GM19372 (cell line): ENCODE measurements at regions not wholly inside any gene's neighbourhood (a gene's known extent, or its start where the extent isn't known, plus 50 kb on each side); places are given as distances from the start of the nearest gene placed in this dataset.
"Not testable (repeated sequence)": the region's sequence is repeated elsewhere in the genome, so short reads cannot be mapped to it uniquely, and the experiment has no call there.

Experiments used
- ATAC-seq: cut with Tn5 transposase; IDR thresholded peaks from one replicate; pipeline ENCODE4 v1.9.1; 2021; ENCODE audit warnings: mild to moderate bottlenecking, low read depth, moderate library complexity; ENCODE audit not compliant: unreplicated experiment

DNA sequence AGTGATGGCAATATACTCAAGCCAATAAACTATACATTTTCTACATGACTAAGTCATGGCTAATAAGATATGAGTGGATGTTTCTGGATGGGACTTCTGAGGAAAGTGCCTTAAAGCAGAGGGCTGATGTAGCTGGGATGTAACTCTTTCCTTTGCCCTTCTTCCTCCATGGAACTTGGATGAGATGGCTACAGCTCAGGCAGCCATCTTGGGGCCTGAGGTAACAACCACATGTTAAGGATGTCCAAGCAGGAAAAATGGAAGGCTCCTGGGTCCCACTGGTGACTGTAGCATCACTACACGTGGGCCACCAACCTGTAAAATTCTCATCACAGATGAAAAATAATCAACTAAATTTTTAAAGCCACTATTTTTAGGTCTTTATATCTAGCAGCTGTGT lies 54.4 kb upstream of the GRIP1 start:
- ATAC-seq: no peak

DNA sequence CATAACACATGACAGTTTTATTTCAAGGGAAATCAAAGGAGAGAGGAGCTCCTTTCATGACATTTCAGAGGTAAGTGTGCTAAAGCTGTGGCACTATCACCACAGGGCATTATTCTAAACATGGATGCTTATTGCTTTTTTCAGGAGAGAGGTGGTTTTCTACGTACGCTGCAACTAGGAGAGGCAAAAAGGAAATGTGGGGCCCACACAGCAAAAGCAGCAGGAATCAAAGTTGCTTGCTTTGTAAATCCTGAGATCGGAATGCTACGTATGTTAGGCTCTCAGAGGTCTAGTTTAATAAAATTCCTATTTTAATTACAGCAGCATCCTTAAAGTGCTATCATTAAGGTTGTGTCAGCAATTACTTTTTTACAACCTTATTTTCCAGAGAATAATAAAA lies 55.0 kb upstream of the GRIP1 start:
- no peak for ATAC-seq

DNA sequence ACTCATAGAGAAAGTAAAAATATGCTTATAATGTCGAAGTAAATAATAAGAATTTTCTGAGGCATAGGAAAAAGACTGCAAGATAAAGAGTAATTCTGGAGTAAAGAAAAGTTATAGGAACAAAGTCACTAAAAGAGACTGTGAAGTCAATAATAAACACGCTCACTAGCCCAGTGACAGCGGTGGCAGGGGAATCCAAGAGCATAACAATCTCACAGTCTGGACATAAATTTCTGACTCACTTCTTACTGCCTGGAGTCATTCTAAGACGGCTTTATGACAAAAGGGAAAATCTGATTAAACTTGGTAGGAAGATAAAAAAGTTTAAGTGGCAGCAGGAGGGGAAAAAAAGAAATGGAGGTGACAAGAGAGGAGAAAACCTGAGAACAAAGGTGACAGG lies 56.4 kb upstream of the GRIP1 start:
- no peak for ATAC-seq

DNA sequence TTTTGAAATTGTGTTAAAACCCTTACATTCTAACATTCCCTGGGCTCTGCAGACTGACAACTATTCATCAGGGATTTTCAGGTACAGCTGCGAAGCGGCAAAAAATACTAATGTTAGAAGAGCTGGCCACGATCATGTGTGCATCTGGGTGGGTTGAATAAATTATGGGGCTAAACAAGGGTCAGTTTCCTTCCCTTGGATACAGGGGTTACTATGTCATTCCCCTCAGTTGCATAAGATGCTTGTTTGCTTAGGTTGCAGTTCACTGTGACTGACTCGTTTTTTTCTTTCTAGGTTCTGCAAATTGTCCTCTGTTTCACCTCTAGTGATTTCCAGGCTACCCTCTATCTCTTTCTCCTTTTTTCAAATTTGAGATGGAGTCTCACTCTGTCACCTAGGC lies 58.1 kb upstream of the GRIP1 start:
- no peak for ATAC-seq

DNA sequence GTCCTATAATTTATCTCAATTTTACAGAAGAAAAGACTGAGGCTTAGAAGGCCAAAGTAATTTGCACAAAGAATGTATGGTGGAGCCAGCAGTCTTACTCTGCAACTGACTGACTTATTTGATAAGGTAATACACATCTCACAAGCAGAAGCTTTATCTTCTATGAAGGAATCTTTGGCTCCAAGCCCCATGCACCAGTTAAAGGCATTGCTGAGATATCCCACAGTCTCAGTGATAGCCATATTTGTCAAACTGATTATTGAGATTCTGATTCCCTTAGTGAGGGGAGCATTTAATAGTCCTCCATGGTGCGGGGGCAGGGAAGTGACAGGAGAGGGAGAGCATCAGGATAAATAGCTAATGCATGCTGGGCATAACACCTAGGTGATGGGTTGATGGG lies 60.4 kb upstream of the GRIP1 start:
- ATAC-seq: no peak

DNA sequence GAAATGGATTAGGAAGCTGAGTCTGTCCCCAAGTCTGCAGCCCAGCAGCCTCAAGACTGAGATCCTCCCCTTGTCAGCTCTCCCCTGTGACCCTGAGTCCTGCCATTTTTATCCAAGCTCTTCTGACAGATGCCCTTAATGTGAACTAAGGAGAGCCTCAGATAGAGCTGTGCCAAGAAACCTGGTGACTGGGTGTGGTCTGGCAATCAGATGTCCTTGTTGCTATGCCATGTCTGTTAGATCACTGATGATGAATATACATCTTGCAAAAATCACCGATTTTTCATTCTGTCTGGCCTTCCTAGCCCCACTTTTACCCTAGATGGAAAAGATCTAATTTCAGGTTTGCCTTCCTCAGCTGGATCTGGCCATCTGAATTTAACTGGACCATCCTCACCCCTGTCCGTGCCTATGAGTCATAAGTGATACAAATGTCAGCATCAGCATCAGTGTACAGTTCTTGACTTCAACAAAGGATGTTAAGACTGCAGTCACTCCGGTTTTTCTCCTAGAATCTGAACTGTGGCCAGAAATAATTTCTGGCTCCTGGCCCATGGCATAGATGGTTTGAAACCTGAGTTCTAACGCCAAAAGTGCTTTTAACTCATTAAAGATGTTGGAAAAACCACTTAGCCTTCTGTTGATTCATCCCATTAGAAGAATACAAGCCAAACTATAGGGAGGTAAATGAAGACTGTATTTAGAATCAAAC lies 61.2 kb upstream of the GRIP1 start:
- ATAC-seq: no peak

DNA sequence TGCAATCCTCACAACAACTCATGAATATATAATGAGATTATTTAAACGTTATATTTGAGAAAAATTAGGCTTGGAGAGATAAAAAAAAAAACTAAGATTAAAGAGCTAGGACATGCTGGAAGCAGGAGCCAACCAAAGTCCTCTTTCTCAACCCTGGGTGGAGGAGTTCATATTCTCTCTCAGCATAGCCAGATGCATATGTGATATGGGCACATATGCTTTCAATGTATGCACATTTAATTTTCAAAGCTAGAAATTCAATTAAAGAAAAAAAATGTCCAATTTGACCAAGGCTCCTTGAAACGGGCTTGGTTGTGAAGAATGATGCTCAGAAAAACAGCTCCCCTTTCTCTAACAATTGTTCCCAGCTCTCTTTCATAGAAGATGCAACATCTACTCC lies 61.9 kb upstream of the GRIP1 start:
- ATAC-seq: no peak

DNA sequence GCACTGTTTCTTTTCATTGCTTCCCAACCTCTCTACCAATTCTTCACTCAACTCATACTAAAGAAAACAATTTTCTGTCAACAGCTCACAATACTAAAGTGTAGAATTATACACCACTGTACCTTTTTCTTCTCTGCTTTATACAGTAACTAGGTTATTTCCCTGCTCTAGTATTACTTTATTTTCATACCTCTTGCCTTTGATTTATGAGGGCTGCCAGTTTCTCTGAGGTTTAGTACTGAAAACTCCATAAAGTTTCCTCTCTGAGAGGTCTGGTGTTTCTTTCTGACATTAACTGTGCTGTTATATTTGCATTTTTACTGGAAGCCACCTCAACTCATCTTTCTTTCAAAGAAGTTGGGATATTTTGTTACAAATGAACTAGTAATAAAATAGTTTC lies 63.0 kb upstream of the GRIP1 start:
- ATAC-seq: no peak

DNA sequence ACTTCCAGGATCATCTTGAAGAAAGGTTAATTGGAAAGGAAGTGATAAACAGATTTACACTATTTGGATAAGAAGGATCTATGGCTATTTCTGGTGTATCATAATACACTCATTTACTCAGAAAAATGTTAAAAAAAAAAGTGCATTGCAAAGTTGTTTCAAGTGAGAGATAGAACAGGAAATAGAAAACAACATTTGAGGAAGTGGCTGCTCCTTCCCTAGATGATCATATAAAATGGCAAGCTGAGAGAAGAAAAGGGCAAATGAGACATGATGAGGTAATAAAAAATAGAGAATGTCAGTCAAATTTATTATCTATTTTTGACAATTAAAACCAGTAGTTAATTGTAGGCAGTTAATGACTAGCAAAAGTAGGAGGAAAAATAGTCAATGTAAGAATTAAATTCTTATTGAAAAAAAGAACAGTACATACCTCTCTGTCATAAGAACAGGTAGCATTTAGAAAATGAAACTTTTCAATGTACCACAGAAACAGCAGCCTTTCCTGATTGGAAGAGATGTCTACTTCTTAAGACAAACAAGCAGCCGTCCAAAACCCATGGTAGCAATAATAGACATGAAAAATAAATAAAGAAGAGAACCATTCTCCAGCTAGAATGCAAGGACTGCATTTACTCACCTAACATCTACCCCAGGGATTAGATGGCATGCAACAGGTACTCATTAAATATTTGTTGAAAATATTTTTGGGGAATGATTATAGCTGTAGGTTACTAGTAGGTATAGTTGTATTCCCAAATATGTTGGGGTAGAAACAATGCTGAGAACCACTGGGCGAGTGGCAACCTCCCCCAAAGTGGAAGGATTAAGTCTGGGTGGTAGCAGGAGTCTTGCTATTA lies 63.9 kb upstream of the GRIP1 start:
- ATAC-seq: no peak

DNA sequence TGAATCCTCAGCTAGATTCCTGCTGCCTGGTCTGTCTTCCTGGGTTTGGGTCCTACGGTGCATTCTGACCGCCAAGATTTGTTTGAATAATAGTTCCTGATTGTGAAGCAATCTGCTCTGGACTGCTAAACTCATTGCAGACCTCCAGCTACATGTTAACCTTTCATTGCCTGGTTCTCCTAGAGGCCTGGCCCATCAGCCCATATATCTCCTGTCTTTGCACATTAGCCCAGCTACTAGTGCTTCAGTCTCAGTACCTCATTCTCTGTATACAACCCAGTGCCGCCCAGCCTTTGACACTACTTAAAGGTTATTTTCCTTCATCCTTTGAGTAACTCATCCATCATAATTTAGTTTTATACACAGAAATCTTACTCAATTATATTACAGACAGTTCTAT lies 65.6 kb upstream of the GRIP1 start:
- ATAC-seq: no peak

DNA sequence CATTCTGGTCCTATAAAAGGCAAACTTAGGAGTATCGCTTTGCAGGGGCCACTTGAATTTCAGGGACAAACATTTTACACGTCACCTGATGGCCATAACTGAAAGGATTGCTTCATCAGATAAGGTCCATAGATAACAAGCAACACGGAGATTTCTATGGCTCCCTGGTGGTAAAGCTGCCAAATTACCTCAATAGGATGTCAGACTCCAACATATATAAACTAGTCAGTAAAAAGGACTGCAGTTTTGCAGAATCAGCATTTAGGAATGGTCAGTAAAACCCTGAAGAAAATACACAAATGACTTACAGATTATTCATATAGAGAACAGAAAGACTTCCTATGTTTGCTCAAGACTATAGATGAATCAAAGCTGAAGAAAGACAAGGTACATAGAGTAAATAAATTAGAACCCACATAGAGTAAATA lies 66.1 kb upstream of the GRIP1 start:
- no peak for ATAC-seq

DNA sequence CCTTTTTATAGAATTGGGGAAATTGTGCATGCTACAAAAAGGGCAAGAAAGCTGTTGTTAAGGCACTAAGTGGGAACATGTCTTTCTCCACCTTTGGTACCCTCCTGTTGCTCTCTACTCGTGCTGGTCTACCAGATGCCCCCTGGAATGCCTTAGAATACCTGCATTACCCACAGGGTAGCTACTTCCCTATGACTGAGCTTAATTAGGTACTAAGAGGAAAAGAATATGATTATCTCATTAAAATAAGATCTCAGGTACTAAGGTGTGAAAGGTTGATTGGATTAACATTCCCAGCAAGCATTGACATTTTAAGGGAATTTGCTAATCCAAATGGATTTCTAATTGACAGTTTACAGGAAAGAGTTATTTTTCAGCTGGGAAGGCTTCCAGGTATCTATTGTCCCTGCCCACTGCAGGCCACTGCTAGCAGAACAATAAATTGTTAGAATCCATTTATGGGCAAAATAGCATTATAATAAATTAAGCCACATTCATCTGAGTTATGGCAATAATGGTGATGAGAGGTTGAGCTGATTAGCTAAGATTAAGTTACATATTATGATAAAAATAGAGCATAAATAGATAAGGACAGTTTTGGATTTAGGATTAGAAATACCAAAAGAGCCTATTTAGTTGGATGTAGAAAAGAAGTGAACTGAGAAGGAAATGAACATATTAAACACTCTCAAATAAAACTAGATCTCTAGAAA lies 67.8 kb upstream of the GRIP1 start:
- no peak for ATAC-seq

DNA sequence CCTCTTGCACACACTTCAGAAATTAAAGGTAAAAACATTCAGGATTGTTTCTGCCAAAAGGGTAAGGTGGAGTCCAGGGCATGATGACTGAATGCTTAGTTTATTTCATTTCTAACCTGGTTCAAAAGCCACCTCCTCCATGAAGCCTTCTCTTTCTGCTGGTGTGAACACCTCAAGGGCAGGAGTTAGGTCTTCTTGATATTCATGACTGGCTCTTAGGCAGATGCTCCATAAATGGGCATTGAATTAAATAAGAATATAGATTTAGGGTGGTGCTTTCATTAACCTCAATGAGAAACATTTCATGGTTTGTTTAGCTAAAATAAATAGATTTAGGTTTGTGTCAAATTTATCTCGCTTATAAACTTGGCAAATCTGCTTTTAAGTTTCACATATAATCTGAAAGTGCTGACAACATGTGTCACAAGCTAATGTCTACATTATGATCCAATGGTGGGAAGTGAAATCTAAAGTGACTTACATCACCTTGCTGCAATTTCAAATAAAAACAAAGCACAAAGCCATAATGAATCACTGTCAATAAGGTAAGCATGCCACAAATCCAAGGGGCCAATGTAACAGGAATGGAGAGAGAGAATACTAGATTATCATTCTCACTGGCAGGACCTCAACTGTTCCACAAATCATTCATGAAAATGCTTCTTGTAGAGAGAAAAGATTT lies 72.7 kb upstream of the GRIP1 start:
- ATAC-seq: no peak

DNA sequence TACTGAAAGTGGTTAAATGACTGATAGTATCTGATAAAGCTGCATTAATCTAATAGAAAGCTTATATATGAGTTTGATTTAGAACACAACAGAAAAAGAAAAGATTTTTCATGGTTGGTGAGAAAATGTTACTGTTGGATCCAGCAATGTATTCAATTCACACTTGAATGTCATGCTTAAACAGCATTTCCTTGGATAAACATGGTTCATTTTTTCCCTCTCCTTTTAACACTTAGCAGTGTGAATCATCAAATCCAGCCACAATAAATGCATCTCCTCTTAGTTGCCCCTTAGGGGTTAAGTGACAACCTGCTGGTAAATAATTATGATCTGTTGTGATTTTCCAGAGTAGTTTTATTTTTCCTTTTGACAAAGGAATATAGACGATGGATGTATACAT lies 74.9 kb upstream of the GRIP1 start:
- ATAC-seq: no peak

DNA sequence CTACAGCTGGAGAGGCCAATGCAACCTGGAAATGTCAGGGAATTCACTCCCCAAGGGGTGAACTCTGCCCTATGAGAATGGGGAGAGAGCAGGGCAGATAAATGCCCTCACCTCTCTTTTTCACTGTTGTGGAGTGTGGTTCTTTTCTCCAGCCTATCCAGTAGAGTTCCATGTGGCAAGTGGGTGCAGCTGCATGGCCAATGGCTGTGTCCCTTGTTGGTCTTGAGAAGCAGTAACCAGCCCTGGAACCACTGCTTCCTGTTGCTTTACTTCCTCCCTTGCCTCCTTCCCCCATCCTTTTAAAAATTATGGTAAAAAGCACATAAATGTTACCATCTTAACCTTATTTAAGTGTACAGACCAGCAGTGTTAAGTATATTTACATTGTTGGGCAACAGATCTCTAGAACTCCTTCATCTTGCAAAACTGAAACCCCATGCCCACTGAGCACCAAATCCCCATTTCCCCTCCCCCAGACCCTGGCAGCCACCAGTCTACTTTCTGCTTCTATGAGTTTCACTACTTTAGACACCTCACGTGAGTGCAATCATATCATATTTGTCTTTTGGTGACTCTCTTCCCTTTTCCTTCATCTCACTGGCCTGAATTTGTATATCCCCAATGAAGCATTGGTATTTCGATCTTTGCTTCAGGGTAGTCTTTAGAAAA lies 77.0 kb upstream of the GRIP1 start:
- no peak for ATAC-seq

DNA sequence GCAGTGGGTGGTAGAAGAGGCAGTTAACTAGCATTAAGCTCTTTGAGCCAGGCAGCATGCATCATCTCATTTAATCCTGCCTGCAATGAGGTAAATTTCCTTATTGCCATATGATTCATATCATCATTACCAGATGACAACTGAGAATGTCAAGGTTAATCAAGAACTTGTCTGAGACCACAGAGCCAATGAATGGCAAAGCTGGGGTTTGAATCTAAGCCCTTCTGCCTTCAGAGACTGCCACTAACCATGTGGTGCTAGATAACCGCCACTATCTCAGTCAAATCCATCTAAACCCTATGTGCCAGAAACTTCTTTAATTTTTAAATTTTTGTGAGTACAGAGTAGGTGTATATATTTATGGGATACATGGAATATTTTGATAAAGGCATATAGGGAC lies 77.8 kb upstream of the GRIP1 start:
- ATAC-seq: no peak

DNA sequence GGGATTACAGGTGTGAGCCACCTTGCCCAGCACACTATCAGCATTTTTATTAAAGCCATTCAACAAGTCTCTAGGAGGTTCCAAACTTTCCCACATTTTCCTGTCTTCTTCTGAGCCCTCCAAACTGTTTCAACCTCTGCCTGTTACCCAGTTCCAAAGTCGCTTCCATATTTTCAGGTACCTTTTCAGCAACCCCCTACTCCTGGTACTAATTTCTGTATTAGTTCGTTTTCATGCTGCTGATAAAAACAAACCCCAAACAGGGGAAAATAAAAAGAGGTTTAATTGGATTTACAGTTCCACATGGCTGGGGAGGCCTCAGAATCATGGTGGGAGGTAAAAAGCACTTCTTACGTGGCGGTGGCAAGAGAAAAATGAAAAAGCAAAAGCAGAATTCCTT lies 81.2 kb upstream of the GRIP1 start:
- ATAC-seq: not testable (repeated sequence)

DNA sequence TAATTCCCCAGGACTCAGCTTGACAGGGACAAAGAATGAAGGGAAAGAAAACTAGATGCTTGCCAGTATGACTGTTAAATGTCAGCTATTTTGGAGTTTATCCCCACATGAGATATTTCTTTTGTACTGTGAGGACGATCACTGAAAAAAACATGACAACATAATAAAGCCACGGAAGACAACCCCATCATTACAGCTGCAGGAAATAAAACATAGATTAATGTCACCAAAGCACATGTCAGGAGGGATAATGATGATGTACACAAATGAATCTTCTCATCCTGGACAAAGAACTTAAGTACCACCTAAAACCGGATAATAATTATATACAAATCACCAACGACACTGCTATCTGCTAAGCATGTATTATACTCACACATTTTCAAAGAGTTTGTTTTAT lies 84.6 kb upstream of the GRIP1 start:
- no peak for ATAC-seq

DNA sequence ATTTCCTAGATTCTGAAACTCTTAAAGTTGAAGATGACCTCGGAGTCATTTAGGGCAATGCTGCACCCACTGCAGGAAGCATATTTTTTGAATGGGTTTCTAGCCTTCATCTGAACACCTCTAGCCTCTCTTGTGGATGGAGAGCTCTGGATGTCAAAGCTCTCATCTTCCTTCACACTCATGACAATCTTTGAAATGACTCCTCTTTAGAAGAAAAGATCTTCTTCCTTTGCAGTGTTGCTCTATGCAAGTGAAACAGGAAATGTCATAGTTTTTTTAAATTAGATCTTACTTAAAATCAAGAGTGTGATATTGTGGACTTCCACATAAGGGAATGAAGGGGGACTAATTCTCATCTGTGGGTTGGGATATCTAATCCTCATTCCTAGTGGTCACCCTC lies 86.3 kb upstream of the GRIP1 start:
- no peak for ATAC-seq

DNA sequence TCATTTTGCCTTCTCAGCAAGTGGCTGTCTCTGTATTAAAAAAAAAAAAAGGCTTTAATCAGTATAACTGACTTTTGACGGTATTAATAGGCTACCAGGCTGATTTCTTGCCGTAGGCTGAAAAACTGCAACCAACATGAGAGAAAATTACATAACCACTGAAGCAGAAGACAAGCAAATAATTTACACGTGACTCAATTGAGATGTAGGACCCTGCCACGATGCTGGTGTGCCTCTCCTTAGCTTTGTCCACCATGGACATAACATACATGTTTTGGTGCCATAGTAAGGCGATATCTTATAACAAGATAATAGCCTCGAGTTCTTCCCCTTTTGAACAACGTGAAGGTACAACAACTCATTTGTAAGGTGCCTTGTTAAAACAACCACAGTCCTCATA lies 88.7 kb upstream of the GRIP1 start:
- ATAC-seq: no peak
